ENCODE measurements at regions not wholly inside any gene's neighbourhood (a gene's known extent, or its start where the extent isn't known, plus 50 kb on each side); places are given as distances from the start of the nearest gene placed in this dataset.

GRCh38 chr18:25843791-25844190 lies 246.6 kb downstream of the SS18 start:
- DNase-seq (ENCODE audit: low spot score) (no peak), ATAC-seq (ENCODE audit: low FRiP score) (no peak)
- no peak for TF ChIP-seq CTCF (IDR thresholded peaks at IDR 0.05)

GRCh38 chr18:25842665-25843064 lies 247.7 kb downstream of the SS18 start:
- DNase-seq (ENCODE audit: low spot score) (no peak), ATAC-seq (ENCODE audit: low FRiP score) (no peak)
- no peak for TF ChIP-seq CTCF (IDR thresholded peaks at IDR 0.05)

GRCh38 chr18:25834061-25834460 lies 256.4 kb downstream of the SS18 start:
- TF ChIP-seq CTCF (IDR thresholded peaks at IDR 0.05): no peak
- ATAC-seq (ENCODE audit: low FRiP score): no peak
- DNase-seq (ENCODE audit: low spot score): no peak

GRCh38 chr18:25832001-25832604 lies 258.3 kb downstream of the SS18 start:
- ATAC-seq (ENCODE audit: low FRiP score) (no peak), DNase-seq (ENCODE audit: low spot score) (peak; percentile 39)
- TF ChIP-seq CTCF (IDR thresholded peaks at IDR 0.05): no peak

GRCh38 chr18:25831301-25831701 lies 259.1 kb downstream of the SS18 start:
- ATAC-seq (ENCODE audit: low FRiP score): no peak
- no peak for TF ChIP-seq CTCF (IDR thresholded peaks at IDR 0.05)
- no peak for DNase-seq (ENCODE audit: low spot score)

- TF ChIP-seq CTCF (IDR thresholded peaks at IDR 0.05): no peak
- ATAC-seq (ENCODE audit: low FRiP score): peak; percentile 81
- DNase-seq (ENCODE audit: low spot score): no peak
Measured at GRCh38 chr18:25830787-25831186, 259.6 kb downstream of the SS18 start.

- TF ChIP-seq CTCF (IDR thresholded peaks at IDR 0.05): no peak
- DNase-seq (ENCODE audit: low spot score) (no peak), ATAC-seq (ENCODE audit: low FRiP score) (no peak)
Measured at GRCh38 chr18:25827961-25828561, 262.4 kb downstream of the SS18 start.

Measured in omental fat pad (tissue), 3 donors.